K562 (cell line): ENCODE measurements at regions not wholly inside any gene's neighbourhood (a gene's known extent, or its start where the extent isn't known, plus 50 kb on each side); places are given as distances from the start of the nearest gene placed in this dataset.

Source experiments
- ATAC-seq: fragments of 200-7000 bp; cut with Tn5 transposase; 3 replicates; pipeline ENCODE4 v1.9.1; 2020; ENCODE audit warnings: moderate library complexity
- BruUV-seq: library from RNA; stranded (reverse); fragments of 400-500 nt; replicated peaks from 2 replicates; lab custom pipeline; 2021; lab: Mats Ljungman, UMichigan
- CTCF ChIA-PET: fragments of 300-600 bp; formaldehyde crosslinking; extraction: SDS; loops from one replicate; lab custom pipeline; 2021; ENCODE audit warnings: low intra/inter-chr PET ratio; lab: Yijun Ruan, JAX
- POLR2A ChIA-PET: fragments of 300-600, 350-650 bp; sonication (Branson Sonifier 250); formaldehyde crosslinking; extraction: SDS; loops from one replicate; lab custom pipeline; 2021; ENCODE audit warnings: antibody characterized with exemption, inconsistent platforms; lab: Yijun Ruan, JAX
- DNase-seq, 4 experiments: peaks; one replicate each; pipeline versions ENCODE4 v3.0.0 to v3.0.0-alpha.2; 2011 to 2018; ENCODE audit warnings: low spot score in 3 of 4, mixed read lengths in 3 of 4; ENCODE audit errors: extremely low read depth in 1 of 4
- FAIRE-seq: peaks from 2 replicates; lab custom pipeline; 2011; peaks lifted over from hg19 to GRCh38; lab: Jason Lieb, UNC
- H2AFZ ChIP-seq: 2 replicates; pipeline ENCODE4 v1.6.0; 2011; ENCODE audit warnings: low read depth, low read length, control low read depth, inconsistent platforms
- H3K27ac ChIP-seq: fragments of 200-600 bp; 3 replicates; pipeline ENCODE4 v1.8.0; 2011; ENCODE audit warnings: low read depth, mild to moderate bottlenecking, control low read depth, inconsistent platforms, low read length, moderate library complexity, mixed read lengths; ENCODE audit errors: extremely low read depth
- H3K27me3 ChIP-seq, 2 experiments: fragments of 300-600 bp in 1 of 2; 2 replicates in 1 of 2; 3 replicates in 1 of 2; pipeline versions ENCODE4 v1.6.0 to v1.8.0; 2011; ENCODE audit warnings: inconsistent platforms in 2 of 2, low read length in 2 of 2, mild to moderate bottlenecking in 1 of 2, mixed read lengths in 1 of 2, moderate library complexity in 1 of 2; ENCODE audit not compliant: control insufficient read depth in 2 of 2, insufficient read depth in 2 of 2
- H3K36me3 ChIP-seq: fragments of 300-600 bp; 3 replicates; pipeline ENCODE4 v1.8.0; 2011; ENCODE audit warnings: mild to moderate bottlenecking, low read length, inconsistent platforms; ENCODE audit not compliant: control insufficient read depth, insufficient read depth
- H3K4me1 ChIP-seq, 2 experiments: fragments of 200-600 bp in 1 of 2; replicated peaks in 1 of 2; 2 replicates in 1 of 2; 3 replicates in 1 of 2; pipeline versions ENCODE4 v1.5.1 to v1.8.0; 2011; ENCODE audit warnings: inconsistent platforms in 2 of 2, low read length in 2 of 2, mild to moderate bottlenecking in 1 of 2, mixed read lengths in 1 of 2, moderate library complexity in 1 of 2; ENCODE audit not compliant: control insufficient read depth in 2 of 2, insufficient read depth in 2 of 2
- H3K4me2 ChIP-seq: 2 replicates; pipeline ENCODE4 v1.6.1; 2011; ENCODE audit warnings: low read length, control low read depth, inconsistent platforms, mixed read lengths; ENCODE audit not compliant: insufficient read depth
- H3K4me3 ChIP-seq: fragments of 200-600 bp; sonication (generic), shearing (Covaris generic); 2 replicates; pipeline ENCODE4 v1.5.1; 2016; ENCODE audit warnings: control low read depth, inconsistent platforms
- H3K79me2 ChIP-seq: fragments of 200-600 bp; 3 replicates; pipeline ENCODE4 v1.8.0; 2011; ENCODE audit warnings: low read length, inconsistent platforms; ENCODE audit not compliant: control insufficient read depth, insufficient read depth
- H3K9ac ChIP-seq, 2 experiments: 2 replicates each; pipeline versions ENCODE4 v1.6.0 to v1.6.1; 2011; ENCODE audit warnings: low read depth in 2 of 2, low read length in 2 of 2, control low read depth in 1 of 2, inconsistent platforms in 1 of 2, mild to moderate bottlenecking in 1 of 2, mixed read lengths in 1 of 2; ENCODE audit not compliant: insufficient read depth in 1 of 2
- H3K9me1 ChIP-seq: one replicate; pipeline ENCODE4 v1.6.0; 2011; ENCODE audit warnings: inconsistent platforms, mild to moderate bottlenecking, low read length, moderate library complexity; ENCODE audit not compliant: control insufficient read depth, insufficient read depth
- H3K9me3 ChIP-seq: replicated peaks from 2 replicates; pipeline ENCODE4 v1.5.1; 2011; ENCODE audit warnings: low read depth, low read length, inconsistent platforms; ENCODE audit not compliant: control insufficient read depth, insufficient read depth
- H4K20me1 ChIP-seq: replicated peaks from 2 replicates; pipeline ENCODE4 v1.6.1; 2011; ENCODE audit warnings: low read length, inconsistent platforms, mixed read lengths; ENCODE audit not compliant: control insufficient read depth, insufficient read depth
- CREB3L1 ChIP-seq: fragments of 450-650 bp; IDR thresholded peaks from 2 replicates; pipeline ENCODE4 v1.6.1; 2014; ENCODE audit warnings: low read depth, mild to moderate bottlenecking, moderate library complexity, borderline replicate concordance
- SRSF9 ChIP-seq: fragments of 200-400 bp; formaldehyde crosslinking; IDR thresholded peaks from 2 replicates; pipeline ENCODE4 v1.6.1; 2017; ENCODE audit warnings: low read depth, low read length, borderline replicate concordance
- TEAD4 ChIP-seq, 2 experiments: sonication (generic) in 1 of 2; formaldehyde crosslinking in 1 of 2; IDR thresholded peaks; 2 replicates each; pipeline versions ENCODE4 v1.6.1 to v1.8.0; 2012 to 2022; ENCODE audit warnings: borderline replicate concordance in 1 of 2, inconsistent platforms in 1 of 2, low read length in 1 of 2, mild to moderate bottlenecking in 1 of 2, missing genetic modification reagents in 1 of 2
- WGBS: fragments of 100-300 bp; shearing (Covaris generic); methylation state at CpG from one replicate; pipeline ENCODE4 v1.1.6; 2016; ENCODE audit warnings: low coverage, mixed read lengths; ENCODE audit not compliant: insufficient coverage; ENCODE audit errors: missing lambda C conversion rate; 5-methylcytosine and 5-hydroxymethylcytosine counted together
- in situ Hi-C: fragments of 300-500 bp; cut with MboI; formaldehyde crosslinking; loops from 4 replicates; pipeline ENCODE4 v1.15.0; 2018; ENCODE audit warnings: inconsistent platforms, mixed read lengths
- intact Hi-C: fragments of 100-400 bp; cut with micrococcal nuclease; formaldehyde crosslinking; loops from 2 replicates; pipeline ENCODE4 v1.14.2; 2022

- intact Hi-C loops = no loop called here
- no peak for ATAC-seq
Measured at GRCh38 chr4:87734084-87734483, 65.3 kb upstream of the IBSP start.

GRCh38 chr4:87734936-87735335 is 64.4 kb upstream of the IBSP start:
- no peak overlapping the region for H3K27ac ChIP-seq
- no peaks in the 10 kb centered on the region for H3K36me3 ChIP-seq
- WGBS = 2% methylated on average over 4 of the region's 4 CpGs
- no peak for ATAC-seq
- no peak for DNase-seq
- TF ChIP-seq CREB3L1 (no peak), SRSF9 (no peak)
- H3K9me1 ChIP-seq = no peaks in the 10 kb centered on the region
- no peaks in the 10 kb centered on the region for H3K79me2 ChIP-seq
- no peak overlapping the region for H3K4me2 ChIP-seq
- H3K9me3 ChIP-seq = no peaks in the 10 kb centered on the region
- in situ Hi-C loops = no loop called here
- intact Hi-C loops = no loop called here
- no peak overlapping the region for H3K4me3 ChIP-seq
- POLR2A ChIA-PET = no interaction called here
- H3K27me3 ChIP-seq = no peaks in the 10 kb centered on the region
- H2AFZ ChIP-seq = no peak overlapping the region
- H3K4me1 ChIP-seq = no peaks in the 10 kb centered on the region
- CTCF ChIA-PET = no interaction called here
- no TSS peak for BruUV-seq
- FAIRE-seq = no peak
- H4K20me1 ChIP-seq = no peaks in the 10 kb centered on the region
- no peak overlapping the region for H3K9ac ChIP-seq

More at GRCh38 chr4:87734084-87734483, 65.3 kb upstream of the IBSP start:
- no TSS peak for BruUV-seq
- TF ChIP-seq TEAD4 (IDR thresholded peaks at IDR 0.05; ENCODE audit: low read length) (no peak), TEAD4 (CRISPR knock-in tag; IDR thresholded peaks at IDR 0.05; ENCODE audit: borderline replicate concordance) (no peak)
- TF ChIP-seq, all 486 proteins: peak for 0
- no peaks in the 10 kb centered on the region for H3K79me2 ChIP-seq
- H3K9ac ChIP-seq = no peak overlapping the region
- in situ Hi-C loops = no loop called here
- no peak overlapping the region for H3K27ac ChIP-seq
- ChIA-PET CTCF (no interaction called here), POLR2A (no interaction called here)
- H2AFZ ChIP-seq = no peak overlapping the region
- H3K4me2 ChIP-seq = no peak overlapping the region
- no peaks in the 10 kb centered on the region for H3K36me3 ChIP-seq
- 0% methylated on average over 1 of the region's 2 CpGs for WGBS
- no peaks in the 10 kb centered on the region for H3K27me3 ChIP-seq
- H3K9me3 ChIP-seq = no peaks in the 10 kb centered on the region
- FAIRE-seq (no peak), DNase-seq (no peak)
- H4K20me1 ChIP-seq = no peaks in the 10 kb centered on the region
- H3K4me3 ChIP-seq = no peak overlapping the region
- H3K9me1 ChIP-seq = no peaks in the 10 kb centered on the region
- H3K4me1 ChIP-seq = no peaks in the 10 kb centered on the region
